Activated CD4-positive, alpha-beta T cell treated with anti-CD3 and anti-CD28 coated beads, Interleukin-2, amount 50 U/mL, for 4 hours (primary cell): ENCODE measurements at regions not wholly inside any gene's neighbourhood (a gene's known extent, or its start where the extent isn't known, plus 50 kb on each side); places are given as distances from the start of the nearest gene placed in this dataset.
A peak's percentile ranks its signal among the peaks of the same experiment; 100 is the strongest.
"Not testable (repeated sequence)": the region's sequence is repeated elsewhere in the genome, so short reads cannot be mapped to it uniquely, and the experiment has no call there.

Experiments
- DNase-seq, 2 experiments: peaks; one replicate each; pipeline ENCODE4 v3.0.0-alpha.2; 2020

DNA sequence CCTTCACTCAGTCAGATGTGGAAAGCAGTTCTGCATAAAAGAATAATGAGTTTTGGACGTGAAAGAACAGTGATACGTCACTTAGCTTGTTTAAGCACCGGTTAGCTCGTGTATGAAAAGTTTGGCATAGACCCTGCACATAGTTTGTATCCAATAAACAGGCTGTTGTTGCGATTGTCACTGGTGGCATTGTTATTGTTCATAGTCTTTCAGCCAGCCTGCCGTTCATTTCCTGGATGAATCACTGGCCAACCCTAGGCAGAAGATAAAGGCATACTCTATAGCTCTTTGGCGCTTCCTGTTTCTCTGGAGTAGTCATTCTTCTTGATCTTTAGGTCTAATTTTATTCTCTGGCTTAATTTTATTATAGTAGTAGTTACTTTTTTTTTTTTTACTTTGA, 57.8 kb upstream of the ANKRD30A start:
- no peak for DNase-seq

DNA sequence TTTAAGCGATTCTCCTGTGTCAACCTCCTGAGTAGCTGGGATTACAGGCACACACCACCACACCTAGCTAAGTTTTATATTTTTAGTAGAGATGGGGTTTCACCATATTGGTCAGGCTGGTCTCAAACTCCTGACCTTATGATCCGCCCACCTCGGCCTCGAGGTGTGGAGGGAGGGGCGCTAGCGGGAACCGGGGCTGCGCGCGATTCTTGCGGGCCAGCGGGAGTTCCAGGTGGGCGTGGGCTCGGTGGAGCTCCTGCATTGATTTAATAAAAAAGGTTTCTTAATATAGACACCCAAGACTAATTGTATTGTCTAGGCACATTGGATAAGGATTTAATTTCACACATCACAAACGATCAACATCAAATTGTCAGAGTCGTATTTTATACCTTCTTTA, 63.1 kb upstream of the ANKRD30A start:
- not testable (repeated sequence) for DNase-seq

DNA sequence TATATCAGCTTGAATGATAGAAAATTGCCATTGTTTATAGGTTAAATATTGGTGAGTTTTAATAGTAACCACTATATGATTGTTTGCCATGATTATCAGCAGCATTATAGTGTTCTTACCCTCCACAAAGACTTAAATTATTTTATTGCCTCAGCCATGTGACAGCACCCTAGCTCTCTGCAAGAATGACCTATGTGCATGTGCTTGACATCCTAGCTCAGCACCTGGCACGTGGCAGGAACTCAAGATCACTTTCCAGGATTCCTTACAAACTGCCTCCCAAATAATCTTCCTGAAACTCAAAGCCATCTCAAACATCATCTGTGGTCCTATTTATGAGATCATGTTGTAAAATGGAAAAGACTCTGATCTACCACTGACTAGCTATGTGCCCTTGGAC, 68.1 kb upstream of the ANKRD30A start:
- no peak for DNase-seq

- DNase-seq, result no peak
Measured at GRCh38 chr10:37053476-37053875, 71.9 kb upstream of the ANKRD30A start.

DNA sequence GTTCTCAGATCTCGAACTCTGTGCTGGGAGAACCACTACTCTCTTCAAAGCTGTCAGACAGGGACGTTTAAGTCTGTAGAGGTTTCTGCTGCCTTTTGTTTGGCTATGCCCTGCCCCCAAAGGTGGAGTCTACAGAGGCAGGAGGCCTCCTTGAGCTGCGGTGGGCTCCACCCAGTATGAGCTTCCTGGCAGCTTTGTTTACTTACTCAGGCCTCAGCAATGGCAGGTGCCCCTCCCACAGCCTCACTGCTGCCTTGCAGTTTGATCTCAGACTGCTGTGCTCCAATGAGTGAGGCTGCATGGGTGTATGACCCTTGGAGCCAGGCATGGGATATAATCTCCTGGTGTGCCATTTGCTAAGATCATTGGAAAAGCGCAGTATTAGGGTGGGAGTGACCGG, 75.4 kb upstream of the ANKRD30A start:
- not testable (repeated sequence) for DNase-seq

DNA sequence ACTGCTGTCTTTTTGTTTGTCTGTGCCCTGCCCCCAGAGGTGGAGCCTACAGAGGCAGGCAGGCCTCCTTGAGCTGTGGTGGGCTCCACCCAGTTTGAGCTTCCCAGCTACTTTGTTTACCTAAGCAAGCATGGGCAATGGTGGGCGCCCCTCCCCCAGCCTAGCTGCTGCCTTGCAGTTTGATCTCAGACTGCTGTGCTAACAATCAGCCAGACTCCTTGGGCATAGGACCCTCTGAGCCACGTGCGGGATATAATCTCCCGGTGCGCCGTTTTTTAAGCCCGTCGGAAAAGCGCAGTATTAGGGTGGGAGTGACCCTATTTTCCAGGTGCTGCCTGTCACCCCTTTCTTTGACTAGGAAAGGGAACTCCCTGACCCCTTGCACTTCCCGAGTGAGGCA, 81.1 kb upstream of the ANKRD30A start:
- DNase-seq, result not testable (repeated sequence)

DNA sequence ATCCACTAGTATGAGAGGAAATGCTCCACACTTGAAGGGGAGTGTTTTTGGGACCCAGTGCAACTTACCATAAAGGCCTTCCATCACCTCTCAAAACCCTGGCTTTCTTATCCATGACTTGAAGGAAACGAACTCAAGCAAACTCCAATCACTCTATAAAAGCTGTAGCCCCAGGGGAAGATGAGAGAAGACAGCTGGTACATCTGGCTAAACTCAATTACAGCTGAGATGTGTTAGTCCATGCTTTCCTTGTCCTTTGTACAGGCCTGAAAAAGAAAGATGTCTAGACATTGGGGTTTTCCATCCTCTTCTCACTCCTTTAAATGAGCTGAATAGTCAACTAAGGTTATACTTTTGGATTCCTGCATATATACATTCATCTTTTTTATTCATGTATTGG, 89.5 kb upstream of the ANKRD30A start:
- DNase-seq, result no peak

DNA sequence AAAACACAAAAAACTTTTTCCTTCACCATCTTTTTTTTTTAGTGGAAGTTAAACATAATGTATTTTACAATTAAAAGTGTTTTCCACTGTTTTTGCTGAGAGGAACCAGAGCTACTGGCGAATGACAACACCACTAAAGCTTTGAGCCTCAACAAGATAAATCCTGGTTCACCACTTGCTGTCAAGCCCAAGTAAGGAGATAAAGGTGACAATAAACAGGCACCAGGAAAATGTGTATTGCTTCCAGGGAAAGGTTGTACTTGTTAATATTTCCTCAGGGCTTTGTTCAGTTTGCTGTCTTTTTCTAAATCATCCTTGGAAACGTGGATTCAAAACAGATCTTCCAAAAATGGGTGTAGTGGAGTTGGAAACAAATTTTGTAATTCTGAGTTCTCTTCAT, 109.9 kb upstream of the ANKRD30A start:
- DNase-seq, result no peak

DNA sequence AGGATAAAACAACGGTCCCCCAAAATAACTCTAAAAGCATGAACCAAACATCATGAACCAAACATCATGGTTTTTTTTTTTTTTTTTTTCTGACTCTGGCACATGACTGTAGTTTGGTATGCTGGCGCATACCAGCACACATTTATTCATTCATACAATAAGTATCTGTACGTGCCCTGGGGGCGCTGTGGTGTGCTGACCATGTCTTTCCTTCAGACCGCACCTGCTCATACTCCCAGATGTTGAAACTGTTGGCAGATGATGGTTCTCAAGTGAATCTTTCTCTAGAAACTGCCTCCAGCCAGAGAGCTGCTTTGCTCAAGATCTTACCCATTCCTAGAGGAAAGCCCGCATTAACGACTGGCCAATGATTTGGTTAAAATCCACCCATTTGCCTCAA, 114.7 kb upstream of the ANKRD30A start:
- DNase-seq, result no peak

GRCh38 chr10:37008276-37008675, 117.1 kb upstream of the ANKRD30A start:
- DNase-seq, result not testable (repeated sequence)

DNA sequence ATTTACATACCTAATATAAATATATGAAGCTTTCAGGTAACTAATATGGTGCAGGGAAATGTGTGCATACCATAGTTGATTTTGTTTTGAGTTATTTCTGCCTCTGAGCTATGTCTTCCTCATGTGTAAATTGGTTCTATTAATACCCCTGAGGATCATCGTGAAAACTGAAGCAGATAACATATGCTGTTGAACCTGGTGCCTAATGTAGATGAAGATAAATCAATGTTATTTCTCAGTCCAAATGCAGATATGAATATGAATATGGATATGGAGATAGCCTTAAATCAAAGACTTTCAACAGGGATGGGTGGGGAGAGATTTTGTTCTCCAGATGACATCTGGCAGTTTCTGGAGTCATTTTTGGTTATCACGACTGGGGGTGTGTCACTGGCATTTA, 122.3 kb upstream of the ANKRD30A start:
- DNase-seq, result no peak

GRCh38 chr10:36995806-36996205, 129.6 kb upstream of the ANKRD30A start:
- not testable (repeated sequence) for DNase-seq

DNA sequence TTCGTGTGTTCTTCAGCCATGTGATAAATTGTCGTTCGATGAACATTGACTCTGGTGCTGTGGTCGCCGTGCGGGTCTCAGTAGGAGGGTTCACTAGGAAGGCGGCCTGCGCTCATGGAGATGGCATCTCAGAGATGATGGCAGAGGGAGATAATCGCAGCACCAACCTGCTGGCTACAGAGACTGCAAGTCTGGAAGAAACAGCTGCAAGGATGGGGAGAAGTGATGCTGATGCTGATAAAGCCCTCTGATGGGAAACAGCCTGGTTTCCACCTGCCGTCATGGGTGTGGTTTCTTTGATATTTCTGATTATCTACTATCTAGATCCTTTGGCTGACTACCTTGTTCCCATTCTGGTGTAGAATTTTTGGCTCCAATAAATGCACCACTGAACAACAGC, 130.5 kb upstream of the ANKRD30A start:
- no peak for DNase-seq

GRCh38 chr10:36989233-36989632, 136.2 kb upstream of the ANKRD30A start:
- DNase-seq, result no peak

DNA sequence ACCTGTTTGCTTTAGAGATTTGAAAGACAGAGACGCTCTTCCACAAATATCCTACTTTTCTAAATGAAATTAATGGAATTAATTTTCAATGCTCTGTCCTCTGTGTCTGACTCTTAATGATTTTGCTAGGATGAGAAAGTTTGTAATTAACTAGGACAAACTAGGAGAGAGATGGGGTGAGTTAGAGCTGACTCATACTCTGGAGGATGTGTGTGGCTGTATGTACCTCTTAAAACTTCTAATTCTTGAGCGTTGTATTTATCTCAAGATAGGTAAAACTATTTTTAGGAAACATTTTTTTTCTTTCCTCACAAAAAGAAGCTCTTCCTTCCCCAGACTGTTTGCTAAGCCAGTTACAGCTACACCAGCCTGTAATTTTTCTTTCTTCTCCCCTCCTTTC, 178.8 kb upstream of the ANKRD30A start:
- DNase-seq, result no peak

- no peak for DNase-seq
Measured at GRCh38 chr10:36943544-36943943, 181.9 kb upstream of the ANKRD30A start.

DNA sequence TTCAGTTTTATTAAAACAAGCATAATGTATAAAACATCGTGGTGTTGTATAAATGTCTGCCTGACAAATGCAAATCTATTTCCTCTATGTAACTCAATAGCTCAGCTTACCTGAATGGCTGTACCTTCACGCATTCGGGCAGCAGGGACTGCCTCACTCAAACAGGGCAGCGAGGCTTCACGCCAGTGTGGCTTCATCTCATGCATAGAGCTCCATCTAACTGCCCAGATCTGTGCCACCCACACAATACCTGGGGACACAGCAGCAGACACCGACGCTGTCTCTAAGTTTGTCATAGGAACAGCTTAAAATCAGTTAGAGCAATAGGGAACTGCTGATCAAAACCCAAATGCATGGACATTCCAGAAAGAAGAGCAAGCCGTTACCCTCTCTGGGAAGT, 182.8 kb upstream of the ANKRD30A start:
- no peak for DNase-seq

GRCh38 chr10:36903040-36903439, 222.4 kb upstream of the ANKRD30A start:
- DNase-seq, result no peak

DNA sequence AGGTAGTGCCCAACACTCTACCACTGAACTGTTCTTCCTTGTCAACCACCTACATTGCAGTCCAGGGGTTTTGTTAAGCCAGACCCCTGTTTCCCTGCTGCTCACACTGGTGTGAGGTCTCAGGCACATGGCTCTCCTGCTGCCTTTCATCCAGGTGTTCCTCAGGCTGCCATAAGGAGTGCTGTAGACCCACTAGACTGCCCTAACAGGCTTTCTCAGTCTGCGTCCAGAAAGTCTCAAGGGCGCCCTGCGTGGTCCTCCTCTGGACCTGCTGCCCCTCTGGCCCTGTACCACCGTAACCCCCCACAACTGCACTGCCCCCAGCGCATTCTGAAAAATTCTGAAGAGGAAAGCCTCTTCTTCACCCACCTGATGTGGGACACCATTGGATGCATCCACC, 225.7 kb upstream of the ANKRD30A start:
- no peak for DNase-seq

DNA sequence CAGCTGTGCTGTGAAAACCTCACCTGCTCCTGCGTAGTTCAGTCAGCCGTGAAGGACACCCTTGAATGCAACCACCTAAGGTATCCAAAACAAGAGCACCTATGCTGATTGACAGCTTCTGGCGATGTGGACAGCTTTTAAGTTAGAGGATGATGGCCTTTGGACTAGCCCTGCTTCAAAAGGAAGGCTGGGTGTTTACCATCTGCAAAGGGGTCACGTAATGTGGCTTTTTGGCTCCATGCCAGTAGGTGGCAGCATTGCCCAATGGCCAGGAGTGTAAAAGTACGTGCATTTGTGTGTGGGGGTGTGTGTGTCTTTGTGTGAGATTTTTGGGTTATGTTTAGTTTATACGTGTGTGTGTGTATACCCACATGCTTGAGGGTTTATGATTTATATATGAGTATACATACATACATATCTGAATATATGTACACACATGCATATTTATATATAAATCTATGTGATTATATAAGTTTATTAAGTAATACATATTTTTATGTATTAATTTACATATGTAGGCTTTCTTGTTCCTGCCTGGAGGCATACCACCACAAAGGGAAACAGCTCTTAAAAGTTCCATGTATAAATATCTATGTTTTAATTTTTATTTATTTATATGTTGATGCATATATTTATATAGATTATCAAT, 236.3 kb upstream of the ANKRD30A start:
- DNase-seq, result peak; percentile 5 to 8

DNA sequence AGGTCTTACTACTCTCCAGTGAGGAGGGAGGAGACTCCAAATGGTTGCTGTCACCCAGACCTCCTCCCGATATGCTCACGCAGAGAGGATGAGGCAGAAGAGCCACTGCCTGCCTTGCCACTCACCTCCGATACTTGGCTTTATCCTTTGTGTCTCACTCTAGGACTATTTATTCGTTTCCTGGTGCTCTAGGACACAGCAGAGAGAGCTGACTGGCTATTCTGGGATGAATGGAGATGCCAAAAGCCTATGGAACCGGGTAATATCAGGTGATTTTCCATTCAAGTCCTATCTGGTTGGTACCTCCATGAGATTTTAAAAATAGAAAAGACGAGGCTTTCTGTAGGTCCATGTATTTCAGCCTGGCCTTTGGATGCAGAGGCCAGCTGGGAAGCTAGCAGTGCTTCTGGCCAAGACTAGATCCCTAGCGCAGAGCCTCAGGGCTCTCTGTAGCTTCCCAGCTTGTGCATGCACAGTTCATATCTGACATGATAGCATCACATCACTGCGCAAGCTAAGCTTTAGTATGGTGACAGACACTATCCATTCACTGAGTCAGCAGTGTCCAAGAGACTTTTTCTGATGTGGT, 239.0 kb upstream of the ANKRD30A start:
- DNase-seq, result no peak

DNA sequence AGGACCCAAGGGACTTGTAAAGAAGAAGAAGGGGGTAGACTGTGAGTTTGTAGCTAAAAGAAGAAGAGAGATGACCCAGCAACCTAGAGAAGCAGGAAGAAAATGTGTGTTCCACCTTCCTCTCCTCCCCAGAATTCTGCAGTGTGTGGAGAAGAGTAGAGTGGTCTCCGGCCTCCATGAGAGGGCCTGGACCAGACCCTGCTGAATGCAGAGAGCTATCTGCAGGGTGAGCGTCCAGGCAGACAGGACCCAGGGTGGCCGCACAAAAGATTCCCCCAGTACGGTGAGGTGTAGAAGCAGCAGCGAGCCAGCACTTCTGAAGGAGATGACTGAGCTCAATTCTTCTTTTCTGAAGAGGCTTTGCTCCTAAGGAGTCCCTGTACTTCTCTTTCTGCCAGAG, 239.7 kb upstream of the ANKRD30A start:
- DNase-seq, result no peak

- no peak for DNase-seq
Measured at GRCh38 chr10:36882781-36883180, 242.6 kb upstream of the ANKRD30A start.

GRCh38 chr10:36880898-36881297, 244.5 kb upstream of the ANKRD30A start:
- DNase-seq, result no peak

GRCh38 chr10:36872702-36873393, 252.6 kb upstream of the ANKRD30A start:
- DNase-seq, result no peak
